ENCODE measurements at regions not wholly inside any gene's neighbourhood (a gene's known extent, or its start where the extent isn't known, plus 50 kb on each side); places are given as distances from the start of the nearest gene placed in this dataset.

DNA sequence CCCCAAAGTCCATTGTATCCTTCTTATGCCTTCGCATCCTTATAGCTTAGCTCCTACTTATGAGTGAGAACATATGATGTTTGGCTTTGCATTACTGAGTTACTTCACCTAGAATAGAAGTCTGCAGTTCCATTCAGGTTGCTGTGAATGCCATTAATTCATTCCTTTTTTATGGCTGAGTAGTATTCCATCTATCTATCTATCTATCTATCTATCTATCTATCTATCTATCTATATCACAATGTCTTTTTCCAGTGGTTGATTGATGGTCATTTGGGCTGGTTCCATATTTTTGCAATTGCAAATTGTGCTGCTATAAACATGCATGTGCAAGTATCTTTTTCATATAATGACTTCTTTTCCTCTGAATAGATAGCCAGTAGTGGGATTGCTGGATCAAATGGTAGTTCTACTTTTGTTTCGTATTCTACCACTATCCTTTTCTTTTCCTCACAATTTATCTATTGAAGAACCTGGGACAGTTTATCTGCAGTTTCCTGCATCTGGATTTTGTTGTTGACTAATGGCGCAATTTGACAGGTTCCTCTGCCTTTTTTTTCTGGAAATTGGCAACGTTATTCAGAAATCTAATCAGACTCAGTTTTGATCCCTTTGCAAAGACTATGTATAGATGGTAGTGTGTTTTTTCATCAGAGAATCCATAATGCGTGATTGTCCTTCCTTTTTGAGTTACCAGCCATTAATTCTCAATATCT lies 287.2 kb downstream of the ARL4A start:
- DNase-seq, result no peak
- 91 to 93% methylated on average over 5 of the region's 5 CpGs for WGBS, 2 donors
- Histone ChIP-seq H3K4me3 (ENCODE audit: low read length in 2 of 2) (no peak overlapping the region), H3K36me3 (ENCODE audit: control insufficient read depth in 1 of 2, insufficient read depth in 2 of 2, low read length in 1 of 2) (no peaks in the 10 kb centered on the region), H3K4me1 (ENCODE audit: control insufficient read depth in 1 of 2, insufficient read depth in 2 of 2, low read length in 2 of 2) (no peaks in the 10 kb centered on the region), H3K27ac (ENCODE audit: low read depth in 1 of 2, low read length in 2 of 2) (no peak overlapping the region), H3K27me3 (ENCODE audit: control insufficient read depth in 1 of 2, insufficient read depth in 2 of 2, low read length in 1 of 2) (no peaks in the 10 kb centered on the region), H3K9me3 (ENCODE audit: control insufficient read depth, low read length) (no peaks in the 10 kb centered on the region)
- ATAC-seq (ENCODE audit: low FRiP score), result no peak
- intact Hi-C loops (cut with DNase I), result no loop called here

- no peak for ATAC-seq (ENCODE audit: low FRiP score)
- Histone ChIP-seq H3K36me3 (ENCODE audit: control insufficient read depth in 1 of 2, insufficient read depth in 2 of 2, low read length in 1 of 2) (no peaks in the 10 kb centered on the region), H3K4me3 (ENCODE audit: low read length in 2 of 2) (no peak overlapping the region), H3K27me3 (ENCODE audit: control insufficient read depth in 1 of 2, insufficient read depth in 2 of 2, low read length in 1 of 2) (no peaks in the 10 kb centered on the region), H3K27ac (ENCODE audit: low read depth in 1 of 2, low read length in 2 of 2) (no peak overlapping the region), H3K9me3 (ENCODE audit: control insufficient read depth, low read length) (no peaks in the 10 kb centered on the region), H3K4me1 (ENCODE audit: control insufficient read depth in 1 of 2, insufficient read depth in 2 of 2, low read length in 2 of 2) (no peaks in the 10 kb centered on the region)
- intact Hi-C loops (cut with DNase I), result no loop called here
- DNase-seq, result no peak
These were observed 288.0 kb downstream of the ARL4A start for GRCh38 chr7:12975412-12975811.

DNA sequence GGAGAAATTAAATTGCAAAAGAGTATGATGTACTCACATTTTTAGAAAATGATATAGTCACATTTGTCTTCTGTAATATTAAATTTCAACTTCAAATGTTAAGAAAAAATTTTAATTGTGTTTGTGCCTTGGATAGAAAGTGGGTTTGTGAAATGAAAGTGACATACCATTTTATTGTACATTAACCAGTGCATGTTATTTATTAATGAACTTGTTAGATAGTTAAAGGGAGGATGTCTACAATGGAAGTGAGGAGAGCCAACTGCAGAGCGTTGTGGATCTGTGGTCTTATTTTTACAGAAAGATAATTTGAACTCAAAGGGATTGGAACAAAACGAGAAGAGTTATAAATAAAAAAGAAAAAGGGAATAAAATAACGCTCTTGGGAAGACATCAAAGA lies 291.7 kb downstream of the ARL4A start:
- H3K27ac ChIP-seq (ENCODE audit: low read depth in 1 of 2, low read length in 2 of 2), result no peak overlapping the region
- 89 to 90% methylated on average over 3 of the region's 3 CpGs for WGBS, 2 donors
- ATAC-seq (ENCODE audit: low FRiP score) (no peak), DNase-seq (no peak)
- intact Hi-C loops (cut with DNase I), result no loop called here
- H3K4me3 ChIP-seq (ENCODE audit: low read length in 2 of 2), result no peak overlapping the region
- peaks cover 0 to 1% of the 10 kb centered on the region in 2 donors for H3K4me1 ChIP-seq (ENCODE audit: control insufficient read depth in 1 of 2, insufficient read depth in 2 of 2, low read length in 2 of 2)
- no peaks in the 10 kb centered on the region for H3K36me3 ChIP-seq (ENCODE audit: control insufficient read depth in 1 of 2, insufficient read depth in 2 of 2, low read length in 1 of 2)
- H3K27me3 ChIP-seq (ENCODE audit: control insufficient read depth in 1 of 2, insufficient read depth in 2 of 2, low read length in 1 of 2), result no peaks in the 10 kb centered on the region
- H3K9me3 ChIP-seq (ENCODE audit: control insufficient read depth, low read length), result no peaks in the 10 kb centered on the region

DNA sequence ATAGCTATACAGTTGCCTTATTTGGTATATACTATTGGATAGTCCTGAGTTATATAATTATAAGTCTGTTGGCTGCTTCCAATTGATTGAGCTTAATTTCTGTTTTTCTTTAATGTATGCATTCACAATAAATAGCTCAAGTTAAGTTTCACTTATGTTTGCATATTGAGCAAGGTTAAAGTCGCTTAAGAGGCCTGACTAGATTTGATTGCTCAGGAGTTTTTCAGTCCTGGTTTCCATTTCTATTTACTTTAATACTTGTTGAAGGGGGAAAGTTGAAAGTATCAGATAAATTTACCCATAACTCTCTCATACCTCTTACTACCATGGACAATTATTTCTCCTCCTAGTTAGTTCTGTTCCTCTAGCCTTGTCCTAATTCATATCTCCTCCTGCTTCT lies 294.7 kb downstream of the ARL4A start:
- WGBS, 2 donors, result 96 to 99% methylated on average over 1 of the region's 1 CpG
- Histone ChIP-seq H3K27me3 (ENCODE audit: control insufficient read depth in 1 of 2, insufficient read depth in 2 of 2, low read length in 1 of 2) (no peaks in the 10 kb centered on the region), H3K27ac (ENCODE audit: low read depth in 1 of 2, low read length in 2 of 2) (no peak overlapping the region), H3K4me1 (ENCODE audit: control insufficient read depth in 1 of 2, insufficient read depth in 2 of 2, low read length in 2 of 2) (peaks cover 0 to 1% of the 10 kb centered on the region in 2 donors), H3K4me3 (ENCODE audit: low read length in 2 of 2) (no peak overlapping the region), H3K36me3 (ENCODE audit: control insufficient read depth in 1 of 2, insufficient read depth in 2 of 2, low read length in 1 of 2) (no peaks in the 10 kb centered on the region), H3K9me3 (ENCODE audit: control insufficient read depth, low read length) (no peaks in the 10 kb centered on the region)
- no peak for ATAC-seq (ENCODE audit: low FRiP score)
- intact Hi-C loops (cut with DNase I), result no loop called here
- DNase-seq, result no peak

- DNase-seq, result no peak
- ATAC-seq (ENCODE audit: low FRiP score), result no peak
- Histone ChIP-seq H3K4me1 (ENCODE audit: control insufficient read depth in 1 of 2, insufficient read depth in 2 of 2, low read length in 2 of 2) (peaks cover 0 to 1% of the 10 kb centered on the region in 2 donors), H3K36me3 (ENCODE audit: control insufficient read depth in 1 of 2, insufficient read depth in 2 of 2, low read length in 1 of 2) (no peaks in the 10 kb centered on the region), H3K9me3 (ENCODE audit: control insufficient read depth, low read length) (no peaks in the 10 kb centered on the region), H3K27ac (ENCODE audit: low read depth in 1 of 2, low read length in 2 of 2) (no peak overlapping the region), H3K4me3 (ENCODE audit: low read length in 2 of 2) (no peak overlapping the region), H3K27me3 (ENCODE audit: control insufficient read depth in 1 of 2, insufficient read depth in 2 of 2, low read length in 1 of 2) (no peaks in the 10 kb centered on the region)
- 52 to 62% methylated on average over 4 of the region's 4 CpGs for WGBS, 2 donors
- intact Hi-C loops (cut with DNase I), result no loop called here
These were observed 296.7 kb downstream of the ARL4A start for GRCh38 chr7:12984117-12984516.

DNA sequence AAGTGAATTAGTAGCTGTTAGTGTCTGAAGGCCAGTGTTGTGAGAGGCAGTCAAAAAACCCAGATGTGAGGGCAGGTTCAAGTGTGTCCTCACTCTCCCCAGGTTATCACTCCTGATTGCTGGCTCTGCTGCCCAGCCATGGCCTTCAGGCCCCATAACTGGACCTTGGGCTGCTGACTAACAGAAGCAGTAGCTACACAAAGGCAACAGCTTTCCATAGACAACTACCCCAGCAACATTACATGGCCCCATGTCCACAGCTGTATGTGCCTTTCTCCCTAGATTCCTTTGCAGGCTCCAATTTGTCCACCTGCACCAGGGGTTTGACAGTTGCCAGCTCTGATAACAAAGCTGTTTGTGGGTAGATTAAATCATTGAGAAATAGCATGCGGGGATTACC lies 297.8 kb downstream of the ARL4A start:
- Histone ChIP-seq H3K4me1 (ENCODE audit: control insufficient read depth in 1 of 2, insufficient read depth in 2 of 2, low read length in 2 of 2) (peaks cover 0 to 1% of the 10 kb centered on the region in 2 donors), H3K27me3 (ENCODE audit: control insufficient read depth in 1 of 2, insufficient read depth in 2 of 2, low read length in 1 of 2) (no peaks in the 10 kb centered on the region), H3K4me3 (ENCODE audit: low read length in 2 of 2) (no peak overlapping the region), H3K9me3 (ENCODE audit: control insufficient read depth, low read length) (no peaks in the 10 kb centered on the region), H3K36me3 (ENCODE audit: control insufficient read depth in 1 of 2, insufficient read depth in 2 of 2, low read length in 1 of 2) (no peaks in the 10 kb centered on the region), H3K27ac (ENCODE audit: low read depth in 1 of 2, low read length in 2 of 2) (no peak overlapping the region)
- no peak for ATAC-seq (ENCODE audit: low FRiP score)
- 97 to 98% methylated on average over 1 of the region's 1 CpG for WGBS, 2 donors
- intact Hi-C loops (cut with DNase I), result no loop called here
- no peak for DNase-seq

- Histone ChIP-seq H3K4me3 (ENCODE audit: low read length in 2 of 2) (no peak overlapping the region), H3K4me1 (ENCODE audit: control insufficient read depth in 1 of 2, insufficient read depth in 2 of 2, low read length in 2 of 2) (peaks cover 0 to 1% of the 10 kb centered on the region in 2 donors), H3K27me3 (ENCODE audit: control insufficient read depth in 1 of 2, insufficient read depth in 2 of 2, low read length in 1 of 2) (no peaks in the 10 kb centered on the region), H3K36me3 (ENCODE audit: control insufficient read depth in 1 of 2, insufficient read depth in 2 of 2, low read length in 1 of 2) (no peaks in the 10 kb centered on the region), H3K9me3 (ENCODE audit: control insufficient read depth, low read length) (no peaks in the 10 kb centered on the region), H3K27ac (ENCODE audit: low read depth in 1 of 2, low read length in 2 of 2) (no peak overlapping the region)
- intact Hi-C loops (cut with DNase I), result no loop called here
- WGBS, 2 donors, result 69 to 78% methylated on average over 2 of the region's 2 CpGs
- ATAC-seq (ENCODE audit: low FRiP score), result no peak
- no peak for DNase-seq
These were observed 298.3 kb downstream of the ARL4A start for GRCh38 chr7:12985752-12986151.

DNA sequence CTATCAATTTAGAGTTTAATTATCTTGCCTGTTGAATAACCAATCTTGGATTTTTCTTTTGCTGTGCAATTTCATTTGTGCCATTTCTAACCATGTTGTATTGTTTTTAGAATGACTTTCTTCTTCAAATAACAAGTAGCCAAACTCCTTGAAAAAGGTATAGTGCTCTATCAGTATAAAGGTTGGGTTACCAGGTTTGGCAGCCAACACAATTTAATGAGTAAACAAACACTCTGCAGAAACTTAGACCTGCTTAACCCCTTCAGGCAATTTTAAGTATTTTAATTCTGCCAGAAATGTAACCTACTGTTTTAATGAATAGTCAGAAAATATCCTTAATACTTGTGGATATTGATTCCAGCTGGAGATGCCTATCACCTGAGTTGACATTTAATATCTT lies 299.8 kb downstream of the ARL4A start:
- H3K9me3 ChIP-seq (ENCODE audit: control insufficient read depth, low read length), result no peaks in the 10 kb centered on the region
- H3K4me1 ChIP-seq (ENCODE audit: control insufficient read depth in 1 of 2, insufficient read depth in 2 of 2, low read length in 2 of 2), result peaks cover 0 to 1% of the 10 kb centered on the region in 2 donors
- no peak overlapping the region for H3K4me3 ChIP-seq (ENCODE audit: low read length in 2 of 2)
- intact Hi-C loops (cut with DNase I), result no loop called here
- no peaks in the 10 kb centered on the region for H3K27me3 ChIP-seq (ENCODE audit: control insufficient read depth in 1 of 2, insufficient read depth in 2 of 2, low read length in 1 of 2)
- no peak overlapping the region for H3K27ac ChIP-seq (ENCODE audit: low read depth in 1 of 2, low read length in 2 of 2)
- ATAC-seq (ENCODE audit: low FRiP score) (no peak), DNase-seq (no peak)
- no peaks in the 10 kb centered on the region for H3K36me3 ChIP-seq (ENCODE audit: control insufficient read depth in 1 of 2, insufficient read depth in 2 of 2, low read length in 1 of 2)

DNA sequence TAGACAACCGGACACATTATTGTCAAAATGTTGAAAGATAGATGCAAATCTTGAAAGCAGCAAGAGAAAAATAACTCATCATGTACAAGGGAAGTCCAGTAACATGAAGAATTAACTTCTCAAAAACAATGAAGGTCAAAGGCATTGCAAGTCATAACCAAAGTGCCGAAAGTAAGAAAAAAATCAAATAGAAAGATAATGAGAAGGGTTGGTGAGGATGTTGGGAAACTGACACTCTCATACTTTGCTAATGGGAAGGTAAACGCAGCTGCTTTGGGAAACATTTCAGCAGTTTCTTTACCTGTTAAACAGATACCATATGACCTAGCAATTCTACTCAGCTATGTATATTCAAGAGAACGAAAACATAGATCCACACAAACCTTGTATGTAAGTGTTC lies 303.0 kb downstream of the ARL4A start:
- no peaks in the 10 kb centered on the region for H3K36me3 ChIP-seq (ENCODE audit: control insufficient read depth in 1 of 2, insufficient read depth in 2 of 2, low read length in 1 of 2)
- H3K27me3 ChIP-seq (ENCODE audit: control insufficient read depth in 1 of 2, insufficient read depth in 2 of 2, low read length in 1 of 2), result no peaks in the 10 kb centered on the region
- H3K4me3 ChIP-seq (ENCODE audit: low read length in 2 of 2), result no peak overlapping the region
- no peaks in the 10 kb centered on the region for H3K9me3 ChIP-seq (ENCODE audit: control insufficient read depth, low read length)
- H3K4me1 ChIP-seq (ENCODE audit: control insufficient read depth in 1 of 2, insufficient read depth in 2 of 2, low read length in 2 of 2), result no peaks in the 10 kb centered on the region
- intact Hi-C loops (cut with DNase I), result no loop called here
- 96% methylated on average over 4 of the region's 4 CpGs for WGBS, 2 donors
- DNase-seq, result no peak
- ATAC-seq (ENCODE audit: low FRiP score), result no peak
- H3K27ac ChIP-seq (ENCODE audit: low read depth in 1 of 2, low read length in 2 of 2), result no peak overlapping the region
